H4 (cell line): ENCODE measurements at regions not wholly inside any gene's neighbourhood (a gene's known extent, or its start where the extent isn't known, plus 50 kb on each side); places are given as distances from the start of the nearest gene placed in this dataset.
"Not testable (repeated sequence)": the region's sequence is repeated elsewhere in the genome, so short reads cannot be mapped to it uniquely, and the experiment has no call there.

ENCODE experiments used
- DNase-seq: peaks from one replicate; pipeline ENCODE4 v3.0.0-alpha.2; 2015; ENCODE audit warnings: low spot score

GRCh38 chr3:106342386-106342785, 473.6 kb upstream of the CBLB start:
- no peak for DNase-seq

- DNase-seq = no peak
Observed at GRCh38 chr3:106343811-106344210, 475.0 kb upstream of the CBLB start.

- DNase-seq = peak; percentile 100
Observed at GRCh38 chr3:106345353-106346027, 476.7 kb upstream of the CBLB start.

GRCh38 chr3:106347350-106347749, 478.5 kb upstream of the CBLB start:
- no peak for DNase-seq

GRCh38 chr3:106348139-106348690, 479.4 kb upstream of the CBLB start:
- DNase-seq = no peak

GRCh38 chr3:106349191-106349881, 480.5 kb upstream of the CBLB start:
- DNase-seq = no peak

GRCh38 chr3:106355873-106356272, 487.1 kb upstream of the CBLB start:
- DNase-seq = no peak

- DNase-seq = no peak
Observed at GRCh38 chr3:106359692-106360091, 490.9 kb upstream of the CBLB start.

GRCh38 chr3:106360901-106361300, 492.1 kb upstream of the CBLB start:
- DNase-seq = not testable (repeated sequence)

GRCh38 chr3:106364477-106364876, 495.7 kb upstream of the CBLB start:
- no peak for DNase-seq

GRCh38 chr3:106365061-106365691, 496.4 kb upstream of the CBLB start:
- DNase-seq = no peak

- DNase-seq = no peak
Observed at GRCh38 chr3:106366352-106366751, 497.5 kb upstream of the CBLB start.

- no peak for DNase-seq
Observed at GRCh38 chr3:106367496-106367895, 498.7 kb upstream of the CBLB start.

- DNase-seq = no peak
Observed at GRCh38 chr3:106371221-106371970, 502.6 kb upstream of the CBLB start.

- no peak for DNase-seq
Observed at GRCh38 chr3:106371971-106372805, 503.4 kb upstream of the CBLB start.

GRCh38 chr3:106372806-106373190, 504.0 kb upstream of the CBLB start:
- no peak for DNase-seq

GRCh38 chr3:106376016-106376570, 507.3 kb upstream of the CBLB start:
- DNase-seq = peak; percentile 38

- DNase-seq = no peak
Observed at GRCh38 chr3:106379251-106379750, 510.5 kb upstream of the CBLB start.

- no peak for DNase-seq
Observed at GRCh38 chr3:106380232-106380631, 511.4 kb upstream of the CBLB start.

- DNase-seq = no peak
Observed at GRCh38 chr3:106381286-106381938, 512.6 kb upstream of the CBLB start.
